GM23248 (cell line): ENCODE measurements at regions not wholly inside any gene's neighbourhood (a gene's known extent, or its start where the extent isn't known, plus 50 kb on each side); places are given as distances from the start of the nearest gene placed in this dataset.

Source experiments
- EZH2 ChIP-seq: fragments of 200-600 bp; sonication (generic); IDR thresholded peaks from 2 replicates; pipeline ENCODE4 v1.6.1; 2018; ENCODE audit warnings: antibody characterized with exemption, mild to moderate bottlenecking; ENCODE audit not compliant: insufficient read depth, poor library complexity, severe bottlenecking
- EZH2phosphoT487 ChIP-seq: fragments of 200-600 bp; sonication (generic); IDR thresholded peaks from 2 replicates; pipeline ENCODE4 v1.6.1; 2018; ENCODE audit warnings: antibody characterized with exemption, moderate library complexity, mild to moderate bottlenecking, low read depth; ENCODE audit not compliant: insufficient read depth

DNA sequence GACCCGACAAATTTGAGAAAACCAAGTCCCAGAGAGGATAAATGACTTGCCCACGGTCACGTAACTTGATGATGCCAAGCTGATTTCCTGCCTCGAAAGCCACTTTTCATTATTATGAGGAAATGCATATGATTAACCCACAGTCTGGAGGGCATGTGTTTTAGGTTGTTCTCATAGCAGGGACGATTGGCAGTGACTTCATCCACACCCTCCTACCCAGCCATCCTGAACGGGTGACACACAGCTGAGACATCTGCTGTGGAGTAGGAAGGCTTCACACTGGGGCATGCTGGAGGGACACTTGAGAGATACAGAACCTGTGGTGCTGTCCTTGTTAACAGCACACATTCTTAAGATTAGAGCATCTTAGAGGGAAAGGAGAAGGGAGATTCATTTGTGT, 65.4 kb upstream of the WDFY2 start:
- TF ChIP-seq EZH2, result no peak
- TF ChIP-seq EZH2phosphoT487, result no peak
